Loucy (cell line): ENCODE measurements at regions not wholly inside any gene's neighbourhood (a gene's known extent, or its start where the extent isn't known, plus 50 kb on each side); places are given as distances from the start of the nearest gene placed in this dataset.

Experiments
- EZH2phosphoT487 ChIP-seq: fragments of 200-600 bp; IDR thresholded peaks from 2 replicates; pipeline ENCODE4 v1.6.1; 2018; ENCODE audit warnings: antibody characterized with exemption, mild to moderate bottlenecking, moderate library complexity, borderline replicate concordance
- TF ChIP-seq, protein P1 (sequence below): fragments of 200-600 bp; sonication (generic); conservative IDR thresholded peaks from 2 replicates; pipeline ENCODE4 v1.5.1; 2014; ENCODE audit warnings: mild to moderate bottlenecking, antibody characterized with exemption, low read length

DNA sequence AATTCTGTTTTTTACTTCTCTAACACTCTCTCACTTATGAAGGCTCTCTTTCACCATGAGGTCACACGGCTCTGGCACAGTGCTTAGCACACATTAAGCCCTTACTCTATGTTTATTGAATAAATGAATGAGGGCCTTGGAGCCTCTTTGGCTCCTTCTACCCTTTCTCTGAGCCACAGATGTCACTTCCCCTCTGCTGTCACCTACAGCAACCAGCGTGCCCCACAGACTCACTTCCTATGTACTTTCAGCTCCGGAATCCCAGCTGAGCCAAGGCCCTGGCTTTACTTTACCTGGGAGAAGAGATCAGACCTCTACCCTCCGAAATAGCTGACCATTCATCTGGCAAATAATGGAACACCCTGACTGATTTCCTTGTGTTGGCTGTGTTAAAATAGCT is 53.7 kb upstream of the HMCN1 start:
- TF ChIP-seq, protein P1, sequence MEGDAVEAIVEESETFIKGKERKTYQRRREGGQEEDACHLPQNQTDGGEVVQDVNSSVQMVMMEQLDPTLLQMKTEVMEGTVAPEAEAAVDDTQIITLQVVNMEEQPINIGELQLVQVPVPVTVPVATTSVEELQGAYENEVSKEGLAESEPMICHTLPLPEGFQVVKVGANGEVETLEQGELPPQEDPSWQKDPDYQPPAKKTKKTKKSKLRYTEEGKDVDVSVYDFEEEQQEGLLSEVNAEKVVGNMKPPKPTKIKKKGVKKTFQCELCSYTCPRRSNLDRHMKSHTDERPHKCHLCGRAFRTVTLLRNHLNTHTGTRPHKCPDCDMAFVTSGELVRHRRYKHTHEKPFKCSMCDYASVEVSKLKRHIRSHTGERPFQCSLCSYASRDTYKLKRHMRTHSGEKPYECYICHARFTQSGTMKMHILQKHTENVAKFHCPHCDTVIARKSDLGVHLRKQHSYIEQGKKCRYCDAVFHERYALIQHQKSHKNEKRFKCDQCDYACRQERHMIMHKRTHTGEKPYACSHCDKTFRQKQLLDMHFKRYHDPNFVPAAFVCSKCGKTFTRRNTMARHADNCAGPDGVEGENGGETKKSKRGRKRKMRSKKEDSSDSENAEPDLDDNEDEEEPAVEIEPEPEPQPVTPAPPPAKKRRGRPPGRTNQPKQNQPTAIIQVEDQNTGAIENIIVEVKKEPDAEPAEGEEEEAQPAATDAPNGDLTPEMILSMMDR, result no peak
- no peak for TF ChIP-seq EZH2phosphoT487
